Adrenal gland (tissue), 9 donors: ENCODE measurements at regions not wholly inside any gene's neighbourhood (a gene's known extent, or its start where the extent isn't known, plus 50 kb on each side); places are given as distances from the start of the nearest gene placed in this dataset.

Experiments
- DNase-seq, 7 donors: peaks; one replicate each; pipeline ENCODE4 v3.0.0-alpha.2; 2019 to 2020
- H3K27ac ChIP-seq, 5 donors: fragments of 200-600 bp; sonication (generic) in 4 of 5; 1 replicate in 3 of 5; 2 replicates in 2 of 5; pipeline versions ENCODE4 v1.5.1 to v1.8.0; 2016 to 2020; ENCODE audit warnings: mild to moderate bottlenecking in 1 of 5
- H3K27me3 ChIP-seq: fragments of 200-600 bp; 2 replicates; pipeline ENCODE4 v1.8.0; 2021
- H3K36me3 ChIP-seq, 2 donors: fragments of 200-600 bp; replicated peaks in 1 of 2; 1 replicate in 1 of 2; 2 replicates in 1 of 2; pipeline versions ENCODE4 v1.5.1 to v1.8.0; 2018 to 2022
- H3K4me1 ChIP-seq, 2 donors: fragments of 200-600 bp; replicated peaks in 1 of 2; 1 replicate in 1 of 2; 2 replicates in 1 of 2; pipeline versions ENCODE4 v1.5.1 to v1.8.0; 2018 to 2021
- H3K4me3 ChIP-seq, 4 donors: fragments of 200-600 bp; sonication (generic) in 3 of 4; one replicate each; pipeline ENCODE4 v1.5.1; 2016 to 2018
- H3K9me3 ChIP-seq, 3 donors: fragments of 200-600 bp; sonication (generic) in 1 of 3; replicated peaks in 1 of 3; 1 replicate in 2 of 3; 2 replicates in 1 of 3; pipeline versions ENCODE4 v1.5.1 to v1.8.0; 2016 to 2021
- CTCF ChIP-seq, 6 experiments: fragments of 450-650 bp in 4 of 6; fragments of 200-600 bp in 2 of 6; sonication (generic) in 1 of 6; IDR thresholded peaks; 1 replicate in 5 of 6; 2 replicates in 1 of 6; pipeline versions ENCODE4 v1.5.1 to v1.8.0; 2016 to 2021; ENCODE audit warnings: antibody characterized with exemption in 6 of 6, mild to moderate bottlenecking in 2 of 6, moderate library complexity in 1 of 6
- POLR2A ChIP-seq, 2 donors: fragments of 450-650 bp; IDR thresholded peaks; one replicate each; pipeline ENCODE4 v1.6.1; 2017; ENCODE audit warnings: antibody characterized with exemption in 2 of 2, mild to moderate bottlenecking in 2 of 2, moderate library complexity in 1 of 2
- WGBS, 4 donors: extraction: QIAGEN DNeasy Blood & Tissue Kit in 2 of 4; methylation state at CpG; one replicate each; pipeline versions ENCODE4 v1.1.5 to v1.1.7; 2013 to 2017; 5-methylcytosine and 5-hydroxymethylcytosine counted together
- intact Hi-C, 2 donors: fragments of 100-400 bp; cut with DNase I; formaldehyde crosslinking; loops; one replicate each; pipeline versions ENCODE4 v1.14.1 to v1.15.0; 2022 to 2023
- donor health status: healthy with polysubstance abuse.
- donor health status: Bipolar disorder and iron deficiency.
- donor health status: DM: yes; HTN: yes; CAD: no.
- donor health status: DM: no; HTN: no; CAD: no.
- donor health status: DM: no; HTN: no; CAD: no.

GRCh38 chrX:116339407-116339806 lies 97.0 kb upstream of the SLC6A14 start:
- no peak overlapping the region for H3K4me3 ChIP-seq
- H3K36me3 ChIP-seq, result no peaks in the 10 kb centered on the region
- H3K27me3 ChIP-seq, result no peaks in the 10 kb centered on the region
- DNase-seq, result no peak
- H3K9me3 ChIP-seq, result no peaks in the 10 kb centered on the region
- TF ChIP-seq CTCF (IDR thresholded peaks at IDR 0.05) (no peak), POLR2A (IDR thresholded peaks at IDR 0.05) (no peak)
- no peak overlapping the region for H3K27ac ChIP-seq
- intact Hi-C loops, result no loop called here
- 92 to 100% (median 93%) methylated on average over 1 of the region's 1 CpG for WGBS, 4 donors
- H3K4me1 ChIP-seq, result no peaks in the 10 kb centered on the region

- H3K36me3 ChIP-seq, result no peaks in the 10 kb centered on the region
- WGBS, 4 donors, result 18 to 46% (median 34%) methylated on average over 4 of the region's 4 CpGs
Measured at GRCh38 chrX:116342903-116343302, 93.5 kb upstream of the SLC6A14 start.

GRCh38 chrX:116345958-116346357 lies 90.4 kb upstream of the SLC6A14 start:
- no peaks in the 10 kb centered on the region for H3K36me3 ChIP-seq
- no peaks in the 10 kb centered on the region for H3K4me1 ChIP-seq
- H3K4me3 ChIP-seq, result no peak overlapping the region
- intact Hi-C loops, result no loop called here
- H3K27ac ChIP-seq, result no peak overlapping the region
- 48 to 84% (median 60%) methylated on average over 3 of the region's 3 CpGs; no CpG with 5 or more reads in 1 of the 4 donors for WGBS, 4 donors
- TF ChIP-seq CTCF (IDR thresholded peaks at IDR 0.05), result no peak
- no peak for TF ChIP-seq POLR2A (IDR thresholded peaks at IDR 0.05)
- H3K27me3 ChIP-seq, result no peaks in the 10 kb centered on the region
- no peaks in the 10 kb centered on the region for H3K9me3 ChIP-seq
- no peak for DNase-seq

More at GRCh38 chrX:116342903-116343302, 93.5 kb upstream of the SLC6A14 start:
- DNase-seq, result no peak
- H3K4me1 ChIP-seq, result no peaks in the 10 kb centered on the region
- H3K27ac ChIP-seq, result no peak overlapping the region
- TF ChIP-seq CTCF (IDR thresholded peaks at IDR 0.05) (no peak), POLR2A (IDR thresholded peaks at IDR 0.05) (no peak)
- no peak overlapping the region for H3K4me3 ChIP-seq
- intact Hi-C loops, result no loop called here
- no peaks in the 10 kb centered on the region for H3K27me3 ChIP-seq
- no peaks in the 10 kb centered on the region for H3K9me3 ChIP-seq

- Histone ChIP-seq H3K4me1 (no peaks in the 10 kb centered on the region), H3K27me3 (peaks cover 4% of the 10 kb centered on the region), H3K4me3 (no peak overlapping the region), H3K9me3 (no peaks in the 10 kb centered on the region), H3K27ac (no peak overlapping the region), H3K36me3 (no peaks in the 10 kb centered on the region)
- intact Hi-C loops, result no loop called here
- 19 to 29% (median 28%) methylated on average over 2 of the region's 2 CpGs for WGBS, 4 donors
- DNase-seq, result no peak
- TF ChIP-seq POLR2A (IDR thresholded peaks at IDR 0.05), result no peak
- TF ChIP-seq CTCF (IDR thresholded peaks at IDR 0.05), result no peak
Measured at GRCh38 chrX:116357329-116357728, 79.1 kb upstream of the SLC6A14 start.
